GM10248 (cell line): ENCODE measurements at regions not wholly inside any gene's neighbourhood (a gene's known extent, or its start where the extent isn't known, plus 50 kb on each side); places are given as distances from the start of the nearest gene placed in this dataset.

ENCODE experiments used
- CTCF ChIA-PET: fragments of 300-600 bp; sonication (Branson Sonifier 250); formaldehyde crosslinking; extraction: SDS; loops from one replicate; lab custom pipeline; 2021; ENCODE audit warnings: antibody characterized with exemption; lab: Yijun Ruan, JAX
- POLR2A ChIA-PET: fragments of 350-650 bp; sonication (Branson Sonifier 250); formaldehyde crosslinking; extraction: SDS; loops from one replicate; lab custom pipeline; 2020; ENCODE audit warnings: antibody characterized with exemption; lab: Yijun Ruan, JAX
- DNase-seq: peaks from one replicate; pipeline ENCODE4 v3.0.0; 2012; ENCODE audit errors: extremely low spot score
- CTCF ChIP-seq: IDR thresholded peaks from 2 replicates; pipeline ENCODE4 v1.5.1; 2012; ENCODE audit warnings: mild to moderate bottlenecking, low read depth; ENCODE audit errors: extremely low read depth, missing control alignments, control extremely low read depth

DNA sequence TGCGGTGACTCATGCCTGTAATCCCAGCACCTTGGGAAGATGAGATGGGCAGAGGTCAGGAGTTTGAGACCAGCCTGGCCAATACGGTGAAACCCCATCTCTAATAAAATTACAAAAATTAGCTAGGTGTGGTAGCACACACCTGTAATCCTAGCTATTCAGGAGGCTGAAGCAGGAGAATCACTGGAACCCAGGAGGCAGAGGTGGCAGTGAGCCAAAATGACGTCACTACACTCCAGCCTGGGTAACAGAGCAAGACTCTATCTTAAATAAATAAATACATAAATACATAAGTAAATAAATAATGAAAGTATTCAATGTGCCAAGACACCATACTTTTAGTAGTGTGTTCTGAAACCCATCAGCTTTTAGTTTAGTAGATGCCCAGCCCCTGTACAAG, 308.1 kb upstream of the FLRT2 start:
- ChIA-PET POLR2A (no interaction called here), CTCF (no interaction called here)
- no peak for TF ChIP-seq CTCF
- DNase-seq, result no peak

DNA sequence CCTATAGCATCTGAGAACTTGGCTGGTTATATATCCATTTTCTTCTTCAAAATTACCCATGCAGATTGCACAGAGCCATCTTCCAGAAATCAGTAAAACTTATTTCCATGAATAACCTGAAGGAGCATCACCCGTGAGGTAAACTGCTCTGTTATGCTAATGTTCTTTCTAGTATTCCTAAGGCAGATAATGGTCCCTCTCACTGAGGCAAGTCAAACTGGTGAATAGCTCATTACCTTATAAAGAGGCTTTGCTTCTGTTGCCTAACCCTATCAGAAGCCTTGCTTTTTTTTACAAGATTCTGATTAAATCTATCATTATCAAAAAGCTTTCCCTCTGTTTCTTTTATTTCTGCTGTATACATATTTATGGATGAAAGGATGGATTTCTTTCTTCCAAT, 307.6 kb upstream of the FLRT2 start:
- no peak for TF ChIP-seq CTCF
- DNase-seq, result no peak
- ChIA-PET POLR2A (no interaction called here), CTCF (no interaction called here)

GRCh38 chr14:85223667-85224066, 306.3 kb upstream of the FLRT2 start:
- no peak for DNase-seq
- ChIA-PET CTCF (no interaction called here), POLR2A (no interaction called here)
- no peak for TF ChIP-seq CTCF

DNA sequence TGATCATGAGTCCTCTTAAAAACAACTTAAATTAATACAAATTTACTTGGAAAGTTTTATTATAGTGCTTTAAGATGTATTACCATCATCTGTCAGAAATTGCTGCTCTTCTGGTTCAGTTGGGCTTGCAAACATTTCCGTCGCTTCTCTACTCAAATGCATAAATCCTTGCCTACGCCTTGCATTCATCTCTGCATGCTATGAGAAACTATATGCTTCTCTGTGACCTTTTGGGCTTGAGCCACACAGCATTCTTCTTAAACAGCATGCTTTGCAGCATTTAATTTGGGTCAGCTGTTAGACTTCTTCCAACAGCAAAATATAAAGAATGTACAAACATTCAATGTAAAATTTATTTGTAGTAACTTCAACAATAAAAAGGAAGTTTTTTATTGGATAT, 305.7 kb upstream of the FLRT2 start:
- POLR2A ChIA-PET, result no interaction called here
- no peak for TF ChIP-seq CTCF
- no peak for DNase-seq
- CTCF ChIA-PET, result no interaction called here

- no peak for TF ChIP-seq CTCF
- CTCF ChIA-PET, result interaction anchor here (1.0 to 1.9 kb wide), 2 partner anchors 9 to 20 kb away, joined by 3 to 6 read pairs; no protein-coding TSS in a partner anchor
- DNase-seq, result no peak
- POLR2A ChIA-PET, result no interaction called here
Observed at GRCh38 chr14:85233756-85234155, 296.2 kb upstream of the FLRT2 start.

- no peak for TF ChIP-seq CTCF
- CTCF ChIA-PET, result interaction anchor here (1.0 to 1.9 kb wide), 2 partner anchors 9 to 20 kb away, joined by 3 to 6 read pairs; no protein-coding TSS in a partner anchor
- POLR2A ChIA-PET, result no interaction called here
- DNase-seq, result no peak
Observed at GRCh38 chr14:85234156-85235025, 295.6 kb upstream of the FLRT2 start.

- TF ChIP-seq CTCF, result no peak
- ChIA-PET CTCF (no interaction called here), POLR2A (no interaction called here)
- DNase-seq, result no peak
Observed at GRCh38 chr14:85235868-85236267, 294.1 kb upstream of the FLRT2 start.
